ENCODE measurements at regions not wholly inside any gene's neighbourhood (a gene's known extent, or its start where the extent isn't known, plus 50 kb on each side); places are given as distances from the start of the nearest gene placed in this dataset.

- ChIA-PET POLR2A (no interaction called here), CTCF (no interaction called here)
- H3K36me3 ChIP-seq (ENCODE audit: control insufficient read depth, insufficient read depth, low read length), result no peaks in the 10 kb centered on the region
- no peak overlapping the region for H3K4me3 ChIP-seq (ENCODE audit: low read depth, low read length)
- no peaks in the 10 kb centered on the region; the same call in 1 of the 2 replicates for H3K27me3 ChIP-seq (ENCODE audit: control insufficient read depth, insufficient read depth, low read length)
- DNase-seq (ENCODE audit: low read depth), result no peak
- no peak for TF ChIP-seq CTCF (IDR thresholded peaks at IDR 0.05; ENCODE audit: insufficient read depth, low read depth, low read length)
Measured at GRCh38 chr5:135695656-135696313, 117.0 kb upstream of the CXCL14 start.

GRCh38 chr5:135694906-135695305 lies 116.1 kb upstream of the CXCL14 start:
- ChIA-PET CTCF (no interaction called here), POLR2A (no interaction called here)
- no peaks in the 10 kb centered on the region; the same call in 1 of the 2 replicates for H3K27me3 ChIP-seq (ENCODE audit: control insufficient read depth, insufficient read depth, low read length)
- TF ChIP-seq CTCF (IDR thresholded peaks at IDR 0.05; ENCODE audit: insufficient read depth, low read depth, low read length), result no peak
- no peaks in the 10 kb centered on the region for H3K36me3 ChIP-seq (ENCODE audit: control insufficient read depth, insufficient read depth, low read length)
- H3K4me3 ChIP-seq (ENCODE audit: low read depth, low read length), result no peak overlapping the region
- DNase-seq (ENCODE audit: low read depth), result no peak

DNA sequence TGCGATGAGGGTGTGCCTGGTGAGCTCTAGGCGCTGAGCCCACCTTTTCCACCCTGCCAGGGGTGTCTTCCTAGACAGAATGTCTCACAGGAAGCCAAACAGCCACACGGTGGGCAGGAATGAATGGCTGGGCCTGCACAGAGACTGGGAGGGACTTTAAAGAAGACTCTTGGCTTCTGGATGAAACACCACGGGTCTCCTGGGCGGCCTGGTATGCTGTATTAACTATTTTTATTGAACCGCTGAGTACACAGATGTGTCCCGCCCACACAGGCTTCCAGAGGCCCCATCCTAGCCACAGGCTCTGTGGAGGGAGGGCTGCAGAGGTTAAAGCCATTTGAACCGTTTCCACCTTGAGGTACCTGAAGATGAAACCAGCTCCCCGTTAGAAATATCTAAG lies 115.2 kb upstream of the CXCL14 start:
- ChIA-PET CTCF (no interaction called here), POLR2A (no interaction called here)
- Histone ChIP-seq H3K27me3 (ENCODE audit: control insufficient read depth, insufficient read depth, low read length) (no peaks in the 10 kb centered on the region; the same call in 1 of the 2 replicates), H3K4me3 (ENCODE audit: low read depth, low read length) (no peak overlapping the region), H3K36me3 (ENCODE audit: control insufficient read depth, insufficient read depth, low read length) (no peaks in the 10 kb centered on the region)
- TF ChIP-seq CTCF (IDR thresholded peaks at IDR 0.05; ENCODE audit: insufficient read depth, low read depth, low read length), result no peak
- no peak for DNase-seq (ENCODE audit: low read depth)

DNA sequence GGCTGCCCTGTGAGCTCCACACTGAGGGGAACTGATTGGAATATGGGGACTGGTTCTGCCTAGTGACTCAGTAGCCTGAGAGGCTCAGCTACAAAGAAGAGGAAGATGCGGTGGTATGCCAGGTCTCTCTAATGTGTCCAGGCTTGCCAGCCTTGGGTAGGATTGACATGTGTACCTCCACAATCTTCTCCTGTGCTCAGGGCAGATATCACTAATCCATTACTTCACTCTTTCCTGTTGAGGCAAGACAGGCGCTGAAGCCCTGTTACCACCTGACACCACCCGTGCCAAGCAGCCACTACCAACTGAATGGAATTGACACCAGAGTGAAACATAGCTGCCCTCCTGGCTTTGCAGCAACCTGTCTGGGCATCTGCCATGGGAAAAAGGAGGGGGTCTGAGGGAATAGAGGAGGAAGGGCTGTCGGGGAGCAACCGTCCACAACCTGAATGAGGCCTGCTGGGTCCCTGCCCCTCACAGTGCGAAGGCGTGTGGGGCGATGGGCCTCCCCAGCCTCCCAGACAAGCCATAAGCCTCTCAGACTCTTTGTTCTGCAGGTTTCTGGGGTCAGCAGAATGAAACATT lies 114.7 kb upstream of the CXCL14 start:
- TF ChIP-seq CTCF (IDR thresholded peaks at IDR 0.05; ENCODE audit: insufficient read depth, low read depth, low read length), result no peak
- Histone ChIP-seq H3K27me3 (ENCODE audit: control insufficient read depth, insufficient read depth, low read length) (no peaks in the 10 kb centered on the region; the same call in 1 of the 2 replicates), H3K36me3 (ENCODE audit: control insufficient read depth, insufficient read depth, low read length) (no peaks in the 10 kb centered on the region), H3K4me3 (ENCODE audit: low read depth, low read length) (no peak overlapping the region)
- CTCF ChIA-PET, result no interaction called here
- POLR2A ChIA-PET, result no interaction called here
- no peak for DNase-seq (ENCODE audit: low read depth)

- Histone ChIP-seq H3K27me3 (ENCODE audit: control insufficient read depth, insufficient read depth, low read length) (no peaks in the 10 kb centered on the region; the same call in 1 of the 2 replicates), H3K4me3 (ENCODE audit: low read depth, low read length) (no peak overlapping the region), H3K36me3 (ENCODE audit: control insufficient read depth, insufficient read depth, low read length) (no peaks in the 10 kb centered on the region)
- TF ChIP-seq CTCF (IDR thresholded peaks at IDR 0.05; ENCODE audit: insufficient read depth, low read depth, low read length), result no peak
- no peak for DNase-seq (ENCODE audit: low read depth)
- POLR2A ChIA-PET, result no interaction called here
- CTCF ChIA-PET, result interaction anchor here (0.8 kb wide), 1 partner anchor 70 kb away, joined by 3 read pairs; no protein-coding TSS in a partner anchor
Measured at GRCh38 chr5:135691044-135691443, 112.3 kb upstream of the CXCL14 start.
